ENCODE measurements at regions not wholly inside any gene's neighbourhood (a gene's known extent, or its start where the extent isn't known, plus 50 kb on each side); places are given as distances from the start of the nearest gene placed in this dataset.
A peak's percentile ranks its signal among the peaks of the same experiment; 100 is the strongest.

DNA sequence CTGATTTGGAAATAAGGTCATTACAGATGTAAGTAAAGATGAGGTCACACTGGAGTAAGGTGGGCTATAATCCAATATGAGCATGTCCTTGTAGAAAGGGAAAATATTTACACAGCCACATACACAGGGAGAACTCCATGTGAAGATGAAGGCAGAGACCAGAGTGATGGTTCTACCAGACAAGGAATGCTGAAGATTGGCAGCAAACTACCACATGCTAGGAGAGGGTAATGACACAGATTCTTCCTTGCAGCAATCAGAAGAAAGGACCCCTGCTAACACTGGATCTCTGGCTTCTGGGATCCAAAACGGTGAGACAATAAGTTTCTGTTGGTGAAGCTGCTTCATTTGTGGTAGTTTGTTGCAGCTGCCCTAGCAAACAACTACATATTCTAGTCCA lies 56.0 kb upstream of the SPTSSB start:
- no peak for DNase-seq (ENCODE audit: low read depth in 1 of 2, low spot score in 1 of 2)
- Histone ChIP-seq H3K27me3 (ENCODE audit: insufficient read depth, poor library complexity, severe bottlenecking) (no peaks in the 10 kb centered on the region), H3K4me3 (replicated peaks; ENCODE audit: insufficient read depth, low read length) (no peak overlapping the region), H3K27ac (replicated peaks) (no peak overlapping the region)
- no peak for TF ChIP-seq GABPA (IDR thresholded peaks at IDR 0.05; ENCODE audit: low read depth)

DNA sequence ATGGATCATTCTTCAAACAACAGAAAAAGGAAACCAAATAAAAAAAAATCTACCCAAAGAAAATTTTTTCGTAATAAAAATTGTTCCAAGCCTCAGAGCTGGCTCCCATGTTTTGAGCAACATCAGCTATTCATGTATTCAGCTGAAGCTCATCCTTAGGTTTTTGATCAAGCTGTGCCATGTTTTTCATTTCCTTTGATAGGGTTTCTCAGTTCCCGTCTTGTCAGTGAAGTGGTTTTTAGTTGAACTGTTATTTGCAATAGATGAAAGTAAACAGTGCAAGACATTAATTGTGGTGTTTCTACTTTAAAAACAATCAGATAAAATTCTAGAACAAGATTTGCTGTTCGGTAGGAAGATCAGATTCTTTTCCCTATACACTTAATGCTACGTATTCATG lies 55.4 kb upstream of the SPTSSB start:
- Histone ChIP-seq H3K4me3 (replicated peaks; ENCODE audit: insufficient read depth, low read length) (no peak overlapping the region), H3K27ac (replicated peaks) (no peak overlapping the region), H3K27me3 (ENCODE audit: insufficient read depth, poor library complexity, severe bottlenecking) (no peaks in the 10 kb centered on the region)
- DNase-seq (ENCODE audit: low read depth in 1 of 2, low spot score in 1 of 2), result no peak
- TF ChIP-seq GABPA (IDR thresholded peaks at IDR 0.05; ENCODE audit: low read depth) (no peak), POLR2AphosphoS5 (IDR thresholded peaks at IDR 0.05; ENCODE audit: low read depth) (no peak), SPI1 (IDR thresholded peaks at IDR 0.05; ENCODE audit: borderline replicate concordance, low read depth) (no peak)
- TF ChIP-seq, protein P1, sequence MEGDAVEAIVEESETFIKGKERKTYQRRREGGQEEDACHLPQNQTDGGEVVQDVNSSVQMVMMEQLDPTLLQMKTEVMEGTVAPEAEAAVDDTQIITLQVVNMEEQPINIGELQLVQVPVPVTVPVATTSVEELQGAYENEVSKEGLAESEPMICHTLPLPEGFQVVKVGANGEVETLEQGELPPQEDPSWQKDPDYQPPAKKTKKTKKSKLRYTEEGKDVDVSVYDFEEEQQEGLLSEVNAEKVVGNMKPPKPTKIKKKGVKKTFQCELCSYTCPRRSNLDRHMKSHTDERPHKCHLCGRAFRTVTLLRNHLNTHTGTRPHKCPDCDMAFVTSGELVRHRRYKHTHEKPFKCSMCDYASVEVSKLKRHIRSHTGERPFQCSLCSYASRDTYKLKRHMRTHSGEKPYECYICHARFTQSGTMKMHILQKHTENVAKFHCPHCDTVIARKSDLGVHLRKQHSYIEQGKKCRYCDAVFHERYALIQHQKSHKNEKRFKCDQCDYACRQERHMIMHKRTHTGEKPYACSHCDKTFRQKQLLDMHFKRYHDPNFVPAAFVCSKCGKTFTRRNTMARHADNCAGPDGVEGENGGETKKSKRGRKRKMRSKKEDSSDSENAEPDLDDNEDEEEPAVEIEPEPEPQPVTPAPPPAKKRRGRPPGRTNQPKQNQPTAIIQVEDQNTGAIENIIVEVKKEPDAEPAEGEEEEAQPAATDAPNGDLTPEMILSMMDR (IDR thresholded peaks at IDR 0.05; ENCODE audit: insufficient read depth, low read length), result no peak
- TF ChIP-seq, protein P2, sequence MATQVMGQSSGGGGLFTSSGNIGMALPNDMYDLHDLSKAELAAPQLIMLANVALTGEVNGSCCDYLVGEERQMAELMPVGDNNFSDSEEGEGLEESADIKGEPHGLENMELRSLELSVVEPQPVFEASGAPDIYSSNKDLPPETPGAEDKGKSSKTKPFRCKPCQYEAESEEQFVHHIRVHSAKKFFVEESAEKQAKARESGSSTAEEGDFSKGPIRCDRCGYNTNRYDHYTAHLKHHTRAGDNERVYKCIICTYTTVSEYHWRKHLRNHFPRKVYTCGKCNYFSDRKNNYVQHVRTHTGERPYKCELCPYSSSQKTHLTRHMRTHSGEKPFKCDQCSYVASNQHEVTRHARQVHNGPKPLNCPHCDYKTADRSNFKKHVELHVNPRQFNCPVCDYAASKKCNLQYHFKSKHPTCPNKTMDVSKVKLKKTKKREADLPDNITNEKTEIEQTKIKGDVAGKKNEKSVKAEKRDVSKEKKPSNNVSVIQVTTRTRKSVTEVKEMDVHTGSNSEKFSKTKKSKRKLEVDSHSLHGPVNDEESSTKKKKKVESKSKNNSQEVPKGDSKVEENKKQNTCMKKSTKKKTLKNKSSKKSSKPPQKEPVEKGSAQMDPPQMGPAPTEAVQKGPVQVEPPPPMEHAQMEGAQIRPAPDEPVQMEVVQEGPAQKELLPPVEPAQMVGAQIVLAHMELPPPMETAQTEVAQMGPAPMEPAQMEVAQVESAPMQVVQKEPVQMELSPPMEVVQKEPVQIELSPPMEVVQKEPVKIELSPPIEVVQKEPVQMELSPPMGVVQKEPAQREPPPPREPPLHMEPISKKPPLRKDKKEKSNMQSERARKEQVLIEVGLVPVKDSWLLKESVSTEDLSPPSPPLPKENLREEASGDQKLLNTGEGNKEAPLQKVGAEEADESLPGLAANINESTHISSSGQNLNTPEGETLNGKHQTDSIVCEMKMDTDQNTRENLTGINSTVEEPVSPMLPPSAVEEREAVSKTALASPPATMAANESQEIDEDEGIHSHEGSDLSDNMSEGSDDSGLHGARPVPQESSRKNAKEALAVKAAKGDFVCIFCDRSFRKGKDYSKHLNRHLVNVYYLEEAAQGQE (IDR thresholded peaks at IDR 0.05; ENCODE audit: insufficient replicate concordance, low read depth), result no peak

DNA sequence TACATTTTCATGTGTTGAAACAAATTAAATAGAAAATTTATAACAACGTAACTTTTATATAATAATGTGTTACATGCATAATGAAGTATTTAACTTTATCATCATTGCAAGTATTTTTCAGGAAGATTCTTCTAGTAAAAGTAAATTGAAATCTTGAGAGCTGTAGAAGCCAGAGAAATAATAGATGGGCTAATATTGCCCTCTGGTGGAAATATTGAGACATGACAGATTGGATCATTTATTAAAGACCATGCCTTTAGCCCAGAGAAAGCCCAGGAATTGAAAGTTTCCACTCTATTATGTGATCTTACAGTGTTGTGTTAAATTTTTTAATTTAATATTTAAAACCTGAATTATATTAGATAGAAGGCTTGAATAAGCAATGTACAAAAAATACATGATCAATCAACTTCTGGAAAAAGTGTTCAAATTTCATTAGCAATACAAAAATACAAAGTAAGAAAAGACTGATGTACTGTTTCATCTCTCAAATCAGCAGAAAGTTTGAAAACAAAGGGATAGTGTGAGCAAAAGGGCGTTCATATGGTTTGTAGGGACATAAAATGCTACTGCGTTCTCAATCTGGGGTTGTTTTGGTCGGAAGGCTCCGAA lies 52.7 kb upstream of the SPTSSB start:
- H3K4me3 ChIP-seq (replicated peaks; ENCODE audit: insufficient read depth, low read length), result no peak overlapping the region
- TF ChIP-seq, protein P1 (IDR thresholded peaks at IDR 0.05; ENCODE audit: insufficient read depth, low read length), result peak; percentile 35
- no peak for TF ChIP-seq POLR2AphosphoS5 (IDR thresholded peaks at IDR 0.05; ENCODE audit: low read depth)
- H3K27me3 ChIP-seq (ENCODE audit: insufficient read depth, poor library complexity, severe bottlenecking), result no peaks in the 10 kb centered on the region
- H3K27ac ChIP-seq (replicated peaks), result no peak overlapping the region
- DNase-seq (ENCODE audit: low read depth in 1 of 2, low spot score in 1 of 2), result no peak

DNA sequence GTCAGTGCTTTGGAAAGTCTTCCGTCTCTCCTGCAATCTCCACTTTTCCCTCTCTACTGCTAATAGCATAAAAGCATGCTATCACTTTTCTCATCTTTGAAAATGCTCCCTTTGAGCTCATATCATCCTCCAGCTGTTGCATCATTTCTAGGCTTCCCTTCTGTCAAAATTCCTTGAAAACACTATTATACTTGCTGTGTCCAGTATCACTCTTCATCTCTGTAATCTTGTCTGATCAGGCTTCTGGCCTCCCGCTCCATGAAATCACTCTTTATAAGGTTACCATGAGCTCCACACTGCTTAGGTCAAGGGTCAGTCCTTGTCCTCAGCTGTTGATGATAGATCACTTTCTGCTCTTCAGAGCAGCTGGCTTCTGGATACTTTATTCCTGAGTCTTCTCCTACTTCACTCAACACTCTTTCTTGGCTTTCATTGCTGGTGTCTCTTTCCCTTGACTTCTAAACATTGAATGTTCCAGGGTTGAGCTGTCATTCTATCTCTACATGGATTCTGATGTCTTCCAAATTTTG lies 50.9 kb upstream of the SPTSSB start:
- no peak for TF ChIP-seq SPI1 (IDR thresholded peaks at IDR 0.05; ENCODE audit: borderline replicate concordance, low read depth)
- TF ChIP-seq POLR2AphosphoS5 (IDR thresholded peaks at IDR 0.05; ENCODE audit: low read depth), result no peak
- TF ChIP-seq GABPA (IDR thresholded peaks at IDR 0.05; ENCODE audit: low read depth), result no peak
- TF ChIP-seq, protein P2 (IDR thresholded peaks at IDR 0.05; ENCODE audit: insufficient replicate concordance, low read depth), result no peak
- TF ChIP-seq, protein P1 (IDR thresholded peaks at IDR 0.05; ENCODE audit: insufficient read depth, low read length), result no peak
- DNase-seq (ENCODE audit: low read depth in 1 of 2, low spot score in 1 of 2), result no peak
- Histone ChIP-seq H3K27me3 (ENCODE audit: insufficient read depth, poor library complexity, severe bottlenecking) (no peaks in the 10 kb centered on the region), H3K4me3 (replicated peaks; ENCODE audit: insufficient read depth, low read length) (no peak overlapping the region), H3K27ac (replicated peaks) (no peak overlapping the region)
